ELF-1 (cell line): ENCODE measurements at regions not wholly inside any gene's neighbourhood (a gene's known extent, or its start where the extent isn't known, plus 50 kb on each side); places are given as distances from the start of the nearest gene placed in this dataset.
"Not testable (repeated sequence)": the region's sequence is repeated elsewhere in the genome, so short reads cannot be mapped to it uniquely, and the experiment has no call there.

Source experiments
- DNase-seq: peaks from one replicate; pipeline ENCODE4 v3.0.0-alpha.2; 2016; ENCODE audit warnings: low read depth, low spot score

GRCh38 chr7:5121256-5121655, 68.8 kb upstream of the WIPI2 start:
- DNase-seq = not testable (repeated sequence)

- not testable (repeated sequence) for DNase-seq
Observed at GRCh38 chr7:5131238-5131637, 58.8 kb upstream of the WIPI2 start.

GRCh38 chr7:5132539-5132938, 57.5 kb upstream of the WIPI2 start:
- no peak for DNase-seq

- peak; percentile 46 for DNase-seq
Observed at GRCh38 chr7:5139998-5140397, 50.0 kb upstream of the WIPI2 start.
